GM12878 (cell line): ENCODE measurements at regions not wholly inside any gene's neighbourhood (a gene's known extent, or its start where the extent isn't known, plus 50 kb on each side); places are given as distances from the start of the nearest gene placed in this dataset.

Experiments
- ATAC-seq: fragments of 200-7000 bp; cut with Tn5 transposase; 3 replicates; pipeline ENCODE4 v1.9.1; 2020; ENCODE audit warnings: mild to moderate bottlenecking, moderate library complexity
- BruUV-seq: library from RNA; stranded (reverse); fragments of 400-500 nt; replicated peaks from 2 replicates; lab custom pipeline; 2021; lab: Mats Ljungman, UMichigan
- CTCF ChIA-PET: fragments of 300-600 bp; sonication (Branson Sonifier 250); formaldehyde crosslinking; extraction: SDS; loops from one replicate; lab custom pipeline; 2021; ENCODE audit warnings: inconsistent platforms; lab: Yijun Ruan, JAX
- POLR2A ChIA-PET: fragments of 350-600 bp; formaldehyde crosslinking; extraction: SDS; loops from one replicate; lab custom pipeline; 2021; ENCODE audit warnings: inconsistent platforms; lab: Charles Lee
- RAD21 ChIA-PET: fragments of 300-600 bp; sonication (Branson Sonifier 250); formaldehyde crosslinking; loops from one replicate; lab custom pipeline; 2023; ENCODE audit warnings: antibody characterized with exemption; ENCODE audit not compliant: unreplicated experiment; lab: Charles Lee
- SMC1A ChIA-PET: fragments of 300-600 bp; sonication (Branson Sonifier 250); formaldehyde crosslinking; loops from one replicate; lab custom pipeline; 2023; ENCODE audit not compliant: unreplicated experiment, uncharacterized antibody; lab: Charles Lee
- DNase-seq: peaks from one replicate; pipeline ENCODE4 v3.0.0-alpha.2; 2011; ENCODE audit warnings: low read depth, low spot score
- FAIRE-seq: peaks from 3 replicates; lab custom pipeline; 2011; peaks lifted over from hg19 to GRCh38; lab: Jason Lieb, UNC
- H2AFZ ChIP-seq: 2 replicates; pipeline ENCODE4 v1.6.0; 2011; ENCODE audit warnings: low read depth, low read length, control low read depth; ENCODE audit not compliant: control insufficient read depth
- H3K27ac ChIP-seq: 2 replicates; pipeline ENCODE4 v1.5.1; 2011; ENCODE audit warnings: control low read depth; ENCODE audit not compliant: control insufficient read depth, insufficient read depth
- H3K27me3 ChIP-seq, 2 experiments: replicated peaks in 1 of 2; 2 replicates each; pipeline versions ENCODE4 v1.6.0 to v1.6.1; 2011; ENCODE audit warnings: low read length in 1 of 2; ENCODE audit not compliant: control insufficient read depth in 2 of 2, insufficient read depth in 2 of 2
- H3K36me3 ChIP-seq, 2 experiments: 2 replicates each; pipeline ENCODE4 v1.5.1; 2011; ENCODE audit warnings: low read length in 1 of 2; ENCODE audit not compliant: control insufficient read depth in 2 of 2, insufficient read depth in 2 of 2
- H3K4me1 ChIP-seq: 2 replicates; pipeline ENCODE4 v1.6.1; 2011; ENCODE audit warnings: mild to moderate bottlenecking, low read length, moderate library complexity, mixed read lengths; ENCODE audit not compliant: control insufficient read depth, insufficient read depth
- H3K4me2 ChIP-seq: 2 replicates; pipeline ENCODE4 v1.6.0; 2011; ENCODE audit warnings: control low read depth; ENCODE audit not compliant: control insufficient read depth, insufficient read depth
- H3K4me3 ChIP-seq: fragments of 200-600 bp; sonication (generic); 2 replicates; pipeline ENCODE4 v1.5.1; 2016
- H3K79me2 ChIP-seq: 2 replicates; pipeline ENCODE4 v1.6.0; 2011; ENCODE audit warnings: low read length; ENCODE audit not compliant: control insufficient read depth, insufficient read depth
- H3K9ac ChIP-seq: 2 replicates; pipeline ENCODE4 v1.8.0; 2011; ENCODE audit warnings: low read length, control low read depth, mixed read lengths; ENCODE audit not compliant: control insufficient read depth, insufficient read depth
- H3K9me3 ChIP-seq: replicated peaks from 3 replicates; pipeline ENCODE4 v1.5.1; 2011; ENCODE audit warnings: mild to moderate bottlenecking, low read length; ENCODE audit not compliant: control insufficient read depth, insufficient read depth
- H4K20me1 ChIP-seq: 2 replicates; pipeline ENCODE4 v1.6.0; 2011; ENCODE audit not compliant: control insufficient read depth, insufficient read depth
- ATF7 ChIP-seq: fragments of 450-650 bp; IDR thresholded peaks from 2 replicates; pipeline ENCODE4 v1.6.1; 2016; ENCODE audit warnings: low read depth, mild to moderate bottlenecking
- BCL11A ChIP-seq: IDR thresholded peaks from 2 replicates; pipeline ENCODE4 v1.6.1; 2011; ENCODE audit warnings: low read depth, low read length
- CBX3 ChIP-seq: fragments of 200-600 bp; sonication (generic); IDR thresholded peaks from 2 replicates; pipeline ENCODE4 v1.6.1; 2016; ENCODE audit warnings: low read depth, borderline replicate concordance
- ETV6 ChIP-seq, 2 experiments: fragments of 450-650 bp in 1 of 2; IDR thresholded peaks in 1 of 2; conservative IDR thresholded peaks in 1 of 2; 2 replicates each; pipeline ENCODE4 v1.6.1; 2014; ENCODE audit warnings: antibody characterized with exemption in 1 of 2, borderline replicate concordance in 1 of 2, low read depth in 1 of 2, mild to moderate bottlenecking in 1 of 2, moderate library complexity in 1 of 2
- FOS ChIP-seq: IDR thresholded peaks from 3 replicates; pipeline ENCODE4 v1.6.1; 2011; ENCODE audit warnings: borderline replicate concordance; ENCODE audit not compliant: insufficient read length; ENCODE audit errors: extremely low read depth
- FOXK2 ChIP-seq: fragments of 450-650 bp; IDR thresholded peaks from 2 replicates; pipeline ENCODE4 v1.6.1; 2017; ENCODE audit warnings: mild to moderate bottlenecking, moderate library complexity
- FOXM1 ChIP-seq: IDR thresholded peaks from 2 replicates; pipeline ENCODE4 v1.6.1; 2012; ENCODE audit warnings: low read depth, mild to moderate bottlenecking, inconsistent platforms, low read length, moderate library complexity
- NBN ChIP-seq: fragments of 450-650 bp; IDR thresholded peaks from 2 replicates; pipeline ENCODE4 v1.6.1; 2016
- PAX5 ChIP-seq: IDR thresholded peaks from 2 replicates; pipeline ENCODE4 v1.6.1; 2011; ENCODE audit warnings: low read depth, low read length, borderline replicate concordance
- RAD51 ChIP-seq: fragments of 450-650 bp; IDR thresholded peaks from 2 replicates; pipeline ENCODE4 v1.6.1; 2016; ENCODE audit warnings: moderate library complexity, mild to moderate bottlenecking, inconsistent platforms
- SMAD1 ChIP-seq: fragments of 450-650 bp; IDR thresholded peaks from 2 replicates; pipeline ENCODE4 v1.6.1; 2018; ENCODE audit warnings: mild to moderate bottlenecking, low read depth; ENCODE audit not compliant: partially characterized antibody
- SMC3 ChIP-seq: IDR thresholded peaks from 2 replicates; pipeline ENCODE4 v1.6.1; 2011; ENCODE audit warnings: low read length, improper control_type of control experiment, borderline replicate concordance
- SREBF2 ChIP-seq: IDR thresholded peaks from 2 replicates; pipeline ENCODE4 v1.6.1; 2012; ENCODE audit warnings: mild to moderate bottlenecking, low read length
- TARDBP ChIP-seq: IDR thresholded peaks from 2 replicates; pipeline ENCODE4 v1.6.1; 2016; ENCODE audit warnings: borderline replicate concordance
- ZNF207 ChIP-seq: fragments of 450-650 bp; IDR thresholded peaks from 2 replicates; pipeline ENCODE4 v1.6.1; 2014; ENCODE audit warnings: antibody characterized with exemption, mild to moderate bottlenecking, borderline replicate concordance
- ZNF384 ChIP-seq: IDR thresholded peaks from 2 replicates; pipeline ENCODE4 v1.6.1; 2012; ENCODE audit warnings: low read depth, mild to moderate bottlenecking, low read length, improper control_type of control experiment, borderline replicate concordance
- WGBS: methylation state at CpG from one replicate; pipeline ENCODE4 v1.1.6; 2016; ENCODE audit warnings: low lambda C conversion rate; ENCODE audit not compliant: insufficient replicate concordance, insufficient coverage; ENCODE audit errors: missing lambda C conversion rate; 5-methylcytosine and 5-hydroxymethylcytosine counted together
- in situ Hi-C: fragments of 300-500 bp; cut with MboI; formaldehyde crosslinking; loops from 9 replicates; pipeline ENCODE4 v1.14.3; 2018; ENCODE audit warnings: mixed read lengths
- intact Hi-C: fragments of 100-400 bp; cut with micrococcal nuclease; formaldehyde crosslinking; loops from one replicate; pipeline ENCODE4 v1.14.2; 2022; ENCODE audit not compliant: unreplicated experiment
- TF ChIP-seq, protein P1 (sequence below): IDR thresholded peaks from 2 replicates; pipeline ENCODE4 v1.6.1; 2011; ENCODE audit warnings: borderline replicate concordance, low read depth, mild to moderate bottlenecking, moderate library complexity, mixed read lengths, low read length; ENCODE audit not compliant: insufficient read depth; ENCODE audit errors: extremely low read length
- TF ChIP-seq, protein P2 (sequence below): fragments of 450-650 bp; conservative IDR thresholded peaks from 2 replicates; pipeline ENCODE4 v1.6.1; 2017; ENCODE audit warnings: mild to moderate bottlenecking, moderate library complexity

DNA sequence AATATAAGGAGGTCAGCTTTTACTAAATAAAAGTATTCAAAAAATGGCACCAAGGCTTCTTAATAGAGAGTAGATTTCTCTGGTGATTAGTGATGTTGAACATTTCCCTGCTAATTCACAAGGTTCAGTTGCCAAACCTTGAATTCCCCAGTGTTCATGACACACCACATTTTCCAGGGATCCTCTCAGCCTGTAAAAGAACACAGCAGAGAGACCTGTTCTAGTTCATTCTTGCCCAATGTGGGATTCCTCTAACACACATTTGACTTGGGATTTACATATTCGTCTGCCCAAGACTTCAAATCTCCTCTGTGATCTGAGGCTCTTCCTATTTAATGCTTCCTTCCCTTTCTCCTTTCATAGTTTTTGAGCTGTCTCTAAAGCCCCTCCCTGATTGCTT, 273.2 kb upstream of the CDH9 start:
- no peak overlapping the region for H2AFZ ChIP-seq

More for the DNA sequence above, 273.2 kb upstream of the CDH9 start:
- FAIRE-seq = no peak
- H3K4me1 ChIP-seq = no peaks in the 10 kb centered on the region
- BruUV-seq = no TSS peak
- intact Hi-C loops (no loop called here), in situ Hi-C loops (no loop called here)
- no peaks in the 10 kb centered on the region for H3K27me3 ChIP-seq
- H3K79me2 ChIP-seq = no peaks in the 10 kb centered on the region
- H3K4me3 ChIP-seq = no peak overlapping the region
- no peaks in the 10 kb centered on the region for H3K36me3 ChIP-seq
- 0% methylated on average over 1 of the region's 1 CpG for WGBS
- no peak for ATAC-seq
- ChIA-PET POLR2A (no interaction called here), SMC1A (interaction anchor here (0.9 kb wide), 1 partner anchor 51 kb away, joined by 3 read pairs; no protein-coding TSS in a partner anchor), RAD21 (interaction anchor here (0.6 kb wide), 1 partner anchor 1033 kb away, joined by 3 read pairs; no protein-coding TSS in a partner anchor), CTCF (no interaction called here)
- no peaks in the 10 kb centered on the region for H4K20me1 ChIP-seq
- H3K27ac ChIP-seq = no peak overlapping the region
- H3K9ac ChIP-seq = no peak overlapping the region
- no peak overlapping the region for H3K4me2 ChIP-seq
- no peak for DNase-seq
- no peak for TF ChIP-seq PAX5
- TF ChIP-seq, protein P1, sequence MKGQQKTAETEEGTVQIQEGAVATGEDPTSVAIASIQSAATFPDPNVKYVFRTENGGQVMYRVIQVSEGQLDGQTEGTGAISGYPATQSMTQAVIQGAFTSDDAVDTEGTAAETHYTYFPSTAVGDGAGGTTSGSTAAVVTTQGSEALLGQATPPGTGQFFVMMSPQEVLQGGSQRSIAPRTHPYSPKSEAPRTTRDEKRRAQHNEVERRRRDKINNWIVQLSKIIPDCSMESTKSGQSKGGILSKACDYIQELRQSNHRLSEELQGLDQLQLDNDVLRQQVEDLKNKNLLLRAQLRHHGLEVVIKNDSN = no peak
- TF ChIP-seq RAD51 = no peak
- TF ChIP-seq TARDBP = no peak
- TF ChIP-seq SMC3 = no peak
- TF ChIP-seq CBX3 = no peak
- TF ChIP-seq ATF7 = no peak
- TF ChIP-seq FOXK2 = no peak
- no peak for TF ChIP-seq FOXM1
- TF ChIP-seq ETV6 (conservative IDR thresholded peaks at IDR 0.05 in 1 of 2, IDR thresholded peaks at IDR 0.05 in 1 of 2; ENCODE audit: borderline replicate concordance in 1 of 2, low read depth in 1 of 2) = no peak
- no peak for TF ChIP-seq ZNF384
- TF ChIP-seq SREBF2 = no peak
- TF ChIP-seq, protein P2, sequence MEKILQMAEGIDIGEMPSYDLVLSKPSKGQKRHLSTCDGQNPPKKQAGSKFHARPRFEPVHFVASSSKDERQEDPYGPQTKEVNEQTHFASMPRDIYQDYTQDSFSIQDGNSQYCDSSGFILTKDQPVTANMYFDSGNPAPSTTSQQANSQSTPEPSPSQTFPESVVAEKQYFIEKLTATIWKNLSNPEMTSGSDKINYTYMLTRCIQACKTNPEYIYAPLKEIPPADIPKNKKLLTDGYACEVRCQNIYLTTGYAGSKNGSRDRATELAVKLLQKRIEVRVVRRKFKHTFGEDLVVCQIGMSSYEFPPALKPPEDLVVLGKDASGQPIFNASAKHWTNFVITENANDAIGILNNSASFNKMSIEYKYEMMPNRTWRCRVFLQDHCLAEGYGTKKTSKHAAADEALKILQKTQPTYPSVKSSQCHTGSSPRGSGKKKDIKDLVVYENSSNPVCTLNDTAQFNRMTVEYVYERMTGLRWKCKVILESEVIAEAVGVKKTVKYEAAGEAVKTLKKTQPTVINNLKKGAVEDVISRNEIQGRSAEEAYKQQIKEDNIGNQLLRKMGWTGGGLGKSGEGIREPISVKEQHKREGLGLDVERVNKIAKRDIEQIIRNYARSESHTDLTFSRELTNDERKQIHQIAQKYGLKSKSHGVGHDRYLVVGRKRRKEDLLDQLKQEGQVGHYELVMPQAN = no peak
- TF ChIP-seq FOS = no peak
- TF ChIP-seq SMAD1 = no peak
- TF ChIP-seq NBN = no peak
- no peak for TF ChIP-seq BCL11A
- no peak for TF ChIP-seq ZNF207
- H3K9me3 ChIP-seq = no peaks in the 10 kb centered on the region
